Non-pigmented ciliary epithelial cell (primary cell): ENCODE measurements at regions not wholly inside any gene's neighbourhood (a gene's known extent, or its start where the extent isn't known, plus 50 kb on each side); places are given as distances from the start of the nearest gene placed in this dataset.
A peak's percentile ranks its signal among the peaks of the same experiment; 100 is the strongest.
"Not testable (repeated sequence)": the region's sequence is repeated elsewhere in the genome, so short reads cannot be mapped to it uniquely, and the experiment has no call there.

Experiments used
- DNase-seq: peaks from one replicate; pipeline ENCODE4 v3.0.0-alpha.2; 2010; ENCODE audit warnings: low read depth

GRCh38 chr2:187057466-187057865, 208.5 kb upstream of the ZSWIM2 start:
- DNase-seq: no peak

- DNase-seq: no peak
Measured at GRCh38 chr2:187056416-187057334, 207.7 kb upstream of the ZSWIM2 start.

DNA sequence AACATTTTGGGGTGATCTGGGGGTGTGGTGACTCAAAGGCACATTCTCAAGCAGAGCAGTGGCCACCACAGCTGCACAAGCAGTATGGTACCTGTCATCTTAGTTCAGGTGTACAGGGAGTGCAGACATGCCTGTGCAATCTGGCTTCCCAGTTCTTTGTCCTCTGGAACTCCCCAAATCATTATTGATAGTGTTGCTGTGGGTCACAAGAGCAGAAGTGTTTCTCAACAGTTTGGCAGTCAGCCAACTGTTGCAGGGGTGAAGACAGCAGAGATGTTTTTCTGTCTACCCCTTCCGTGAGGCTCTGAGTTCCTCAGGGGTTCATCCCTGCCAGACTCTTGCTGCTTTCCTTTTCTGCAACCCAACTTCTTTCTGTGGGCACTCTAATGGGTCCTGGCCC, 206.5 kb upstream of the ZSWIM2 start:
- no peak for DNase-seq

DNA sequence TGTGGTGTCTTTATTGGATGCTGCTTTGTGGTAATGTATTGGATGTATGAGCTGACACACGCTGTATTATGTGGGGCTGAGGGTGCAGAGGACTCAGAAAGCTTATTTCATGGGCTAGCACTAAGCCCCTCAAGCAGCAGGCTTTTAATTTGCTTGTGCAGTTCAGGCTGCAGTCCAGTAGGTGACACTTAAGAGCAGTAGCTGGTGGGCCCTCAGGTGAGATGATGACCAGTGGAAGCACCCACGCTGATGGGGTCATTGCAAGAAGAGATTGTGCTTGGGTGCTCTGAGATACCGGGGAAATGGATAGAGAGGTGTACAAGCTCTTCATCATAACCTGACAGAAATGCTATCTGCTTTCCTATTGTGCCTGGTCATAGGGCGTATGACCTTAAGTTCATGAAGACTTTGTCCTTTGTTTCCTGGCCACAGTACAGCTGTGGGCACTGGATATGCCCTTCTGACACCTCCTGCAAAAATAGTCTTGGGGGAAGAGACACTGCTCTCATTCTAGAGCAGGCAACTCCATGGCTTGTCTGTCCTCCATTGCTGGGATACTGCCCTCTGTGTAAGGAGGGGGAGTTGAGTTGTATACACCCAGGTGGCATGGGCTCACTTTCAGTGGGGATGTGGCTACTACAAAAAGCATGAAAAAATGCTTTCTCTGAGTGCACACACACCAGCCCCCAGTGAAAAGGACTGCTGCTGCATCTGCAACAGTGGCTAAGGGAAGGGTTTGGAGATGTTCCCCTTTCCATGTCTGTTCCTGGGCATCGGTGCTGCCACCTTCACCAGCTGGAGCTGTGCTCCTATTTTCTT, 205.7 kb upstream of the ZSWIM2 start:
- no peak for DNase-seq

DNA sequence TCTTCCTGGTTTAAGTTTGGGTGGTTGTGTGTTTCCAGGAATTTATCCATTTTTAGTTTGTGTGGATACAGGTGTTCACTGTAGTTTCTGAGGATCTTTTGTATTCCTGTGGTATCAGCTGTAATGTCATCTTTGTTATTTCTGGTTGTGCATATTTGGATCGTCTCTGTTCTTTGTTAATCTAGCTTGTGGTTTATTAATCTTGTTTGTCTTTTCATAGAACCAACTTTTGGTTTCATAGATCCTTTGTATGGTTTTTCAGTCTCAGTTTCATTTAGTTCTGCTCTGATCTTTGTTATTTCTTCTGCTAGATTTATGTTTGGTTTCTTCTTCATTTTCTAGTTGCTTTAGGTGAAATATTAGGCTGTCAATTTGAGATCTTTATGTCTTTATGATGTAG, 202.4 kb upstream of the ZSWIM2 start:
- no peak for DNase-seq

DNA sequence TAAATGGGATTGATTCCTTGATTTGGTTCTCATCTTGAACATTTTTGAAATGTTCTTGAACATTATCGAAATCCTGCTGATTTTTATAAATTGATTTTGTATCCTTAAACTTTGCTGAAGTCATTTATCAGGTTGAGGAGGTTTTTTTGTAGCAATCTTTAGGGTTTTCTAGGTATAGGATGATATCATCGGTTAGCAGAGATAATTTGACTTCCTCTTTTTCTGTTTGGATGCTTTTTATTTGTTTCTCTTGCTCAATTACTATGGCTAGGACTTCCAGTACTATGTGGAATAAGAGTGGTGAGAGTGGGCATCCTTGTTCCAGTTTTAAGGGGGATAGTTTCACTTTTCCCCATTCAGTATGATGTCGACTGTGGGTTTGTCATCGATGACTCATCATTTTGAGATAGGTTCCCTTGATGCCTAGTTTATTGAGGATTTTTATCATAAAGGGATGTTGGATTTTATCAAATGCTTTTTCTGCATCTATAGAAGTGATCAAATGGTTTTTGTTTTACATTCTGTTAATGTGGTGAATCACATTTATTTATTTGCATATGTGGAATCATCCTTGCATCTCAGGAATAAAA, 201.5 kb upstream of the ZSWIM2 start:
- DNase-seq: no peak

DNA sequence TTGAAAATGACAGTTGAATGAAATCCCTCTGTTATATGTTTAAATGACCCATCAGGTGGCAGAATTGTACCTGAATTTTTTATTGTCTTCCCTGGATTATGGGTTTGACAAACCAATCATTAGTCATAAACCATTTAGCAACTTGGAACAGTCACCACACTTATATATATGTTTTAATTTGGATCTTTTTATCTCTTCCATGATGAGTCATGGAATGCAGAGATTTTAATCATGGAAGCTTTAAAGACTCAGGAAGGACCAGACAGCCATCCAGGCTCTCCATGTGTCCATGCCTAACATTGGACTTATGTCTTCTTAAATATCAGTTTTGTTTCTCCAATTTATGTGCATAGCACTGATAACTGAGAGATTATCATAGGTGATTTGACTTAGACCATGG, 188.3 kb upstream of the ZSWIM2 start:
- no peak for DNase-seq

DNA sequence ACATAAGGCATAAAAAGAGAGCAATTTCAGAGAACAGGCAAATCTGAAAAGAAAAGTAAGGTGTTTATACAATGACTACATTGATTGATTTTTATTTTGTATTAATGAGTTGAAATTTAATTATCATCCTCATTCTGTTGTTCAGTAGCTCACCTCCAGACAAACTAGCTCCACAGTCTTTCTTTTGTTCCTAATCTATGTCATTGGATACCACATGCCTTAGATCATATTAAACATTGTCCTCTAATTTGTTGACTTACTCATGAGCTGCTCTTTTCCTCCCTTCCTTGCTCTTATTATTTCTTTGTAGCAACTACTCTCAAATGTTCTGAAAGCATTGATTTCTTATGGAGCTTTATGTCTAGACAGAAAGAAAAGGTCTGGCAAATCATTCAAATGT, 185.5 kb upstream of the ZSWIM2 start:
- no peak for DNase-seq

DNA sequence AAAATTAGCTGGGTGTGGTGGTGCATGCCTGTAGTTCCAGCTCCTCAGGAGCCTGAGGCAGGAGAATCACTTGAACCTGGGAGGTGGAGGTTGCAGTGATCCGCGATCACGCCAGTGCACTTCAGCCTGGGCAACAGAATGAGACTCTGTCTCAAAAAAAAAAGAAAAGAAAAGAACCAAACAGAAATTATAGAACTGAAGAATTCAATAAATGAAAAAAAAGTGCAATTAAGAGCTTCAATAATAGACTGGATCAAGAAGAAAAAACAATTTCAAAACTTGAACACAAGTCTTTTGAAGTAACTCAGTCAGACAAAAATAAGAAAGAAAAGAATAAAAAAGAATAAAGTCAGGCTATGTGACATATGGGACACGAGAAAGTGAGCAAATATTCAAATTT, 175.8 kb upstream of the ZSWIM2 start:
- DNase-seq: no peak

DNA sequence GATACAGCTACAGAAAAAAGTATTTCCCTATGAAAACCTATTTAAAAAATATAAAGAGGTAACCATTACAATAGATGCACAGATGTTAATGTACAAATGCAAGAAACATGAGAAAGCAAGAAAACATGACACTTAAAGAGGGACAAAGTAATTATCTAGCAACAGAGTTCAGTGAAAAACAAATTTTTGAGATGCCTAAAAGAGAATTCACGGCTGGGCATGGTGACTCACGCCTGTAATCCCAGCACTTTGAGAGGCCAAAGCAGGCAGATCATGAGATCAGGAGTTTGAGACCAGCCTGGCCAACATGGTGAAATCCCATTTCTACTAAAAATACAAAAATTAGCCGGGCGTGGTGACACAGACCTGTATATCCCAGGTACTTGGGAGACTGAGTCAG, 175.0 kb upstream of the ZSWIM2 start:
- not testable (repeated sequence) for DNase-seq

DNA sequence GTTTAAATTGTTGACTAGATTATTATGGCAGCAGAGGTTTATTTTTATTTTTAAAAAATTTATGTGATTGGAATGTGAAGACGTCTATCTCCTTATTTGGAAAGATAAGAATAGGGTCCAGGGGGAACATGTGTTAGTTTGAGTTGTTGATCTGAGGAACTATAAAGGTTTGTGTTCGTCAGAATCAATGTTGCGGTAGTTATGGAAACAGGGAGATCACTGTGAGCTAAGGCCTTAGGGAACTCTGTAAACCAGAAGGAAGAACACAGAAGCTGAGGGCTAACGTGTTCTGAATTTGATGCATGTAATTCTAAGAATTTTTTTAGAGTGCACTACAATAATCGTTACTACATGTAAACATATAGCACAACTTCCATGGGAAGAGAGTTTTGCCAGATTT, 168.5 kb upstream of the ZSWIM2 start:
- DNase-seq: no peak

DNA sequence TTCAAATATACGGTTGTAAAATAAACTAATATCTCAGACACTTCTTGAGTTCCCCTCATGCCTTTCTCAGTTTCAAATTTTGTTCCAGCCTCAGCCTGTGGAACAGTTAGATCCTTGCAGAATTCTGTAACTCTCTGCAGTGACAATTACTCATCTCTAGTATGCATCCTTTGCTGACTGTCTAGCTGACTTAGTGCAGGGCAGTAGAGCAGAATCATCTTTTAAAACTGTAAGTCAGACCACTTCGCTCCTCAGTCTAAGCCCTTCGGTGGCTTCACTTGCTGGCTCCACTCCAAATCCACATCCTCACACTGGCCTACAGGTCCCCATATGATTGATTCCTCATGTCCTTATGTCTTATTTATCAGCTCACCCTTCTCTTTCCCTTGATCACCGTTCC, 164.1 kb upstream of the ZSWIM2 start:
- DNase-seq: no peak

DNA sequence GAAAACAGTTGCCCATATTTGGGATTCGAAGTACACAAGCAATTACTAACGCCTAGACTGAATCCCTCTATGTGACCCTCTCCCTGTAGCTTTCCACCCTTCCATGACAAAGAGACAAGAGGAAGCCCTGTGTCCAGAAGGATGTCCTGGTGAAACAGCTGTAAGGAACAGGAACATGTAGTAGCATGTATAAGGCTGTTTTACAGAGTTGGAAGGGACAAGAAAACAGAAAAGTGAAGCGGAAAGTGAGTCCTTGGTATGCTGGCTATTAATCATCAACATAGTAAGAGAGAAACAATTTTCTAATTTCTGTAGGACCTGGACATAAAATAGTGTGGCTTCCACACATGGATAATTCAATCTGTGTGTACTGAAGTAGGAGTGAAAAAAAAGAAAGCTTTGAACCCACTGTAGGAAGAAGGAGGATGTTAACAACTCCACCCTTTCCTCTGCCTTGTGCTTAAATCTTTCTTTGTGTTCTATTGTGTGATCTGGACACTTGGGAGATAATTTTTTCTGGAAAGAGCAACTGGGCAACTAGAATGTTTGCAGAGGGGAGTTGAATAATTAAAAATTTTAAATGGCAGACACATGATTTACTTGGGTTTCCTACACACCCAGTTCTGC, 162.3 kb upstream of the ZSWIM2 start:
- no peak for DNase-seq

DNA sequence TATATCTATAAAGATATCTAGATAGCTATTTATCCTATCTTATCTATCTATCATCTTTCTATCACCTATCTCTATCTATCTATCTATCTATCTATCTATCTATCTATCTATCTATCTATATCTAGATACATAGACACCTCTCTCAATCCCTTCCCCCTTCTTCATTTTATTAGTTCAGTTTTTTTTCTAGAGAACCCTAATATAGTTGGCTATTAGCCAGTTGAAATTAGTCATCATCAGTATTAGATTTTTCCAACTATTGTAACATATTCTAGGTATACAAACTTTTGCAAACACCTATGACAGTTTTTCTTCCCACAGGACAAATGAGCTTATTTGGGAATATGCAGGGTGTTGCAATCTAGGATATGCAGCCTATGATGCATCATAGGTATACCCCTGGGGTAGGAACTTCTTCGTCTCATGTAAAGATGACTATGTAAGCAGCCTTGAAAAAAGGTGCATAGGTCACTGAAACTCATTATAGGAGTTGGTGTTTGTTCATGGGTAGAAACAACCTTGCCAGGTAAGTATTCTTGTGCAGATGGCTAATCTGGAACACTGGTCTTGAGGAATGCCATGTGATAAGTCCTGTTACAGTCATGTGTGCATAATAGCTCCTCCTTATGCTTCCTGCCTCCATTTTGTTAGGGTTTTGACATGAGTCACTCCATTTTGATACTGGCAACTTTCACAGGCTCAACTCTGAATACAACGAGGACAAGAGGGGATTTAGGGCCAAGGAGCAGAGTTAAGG, 160.7 kb upstream of the ZSWIM2 start:
- no peak for DNase-seq

- peak; percentile 64 for DNase-seq
Measured at GRCh38 chr2:187008111-187008510, 159.1 kb upstream of the ZSWIM2 start.

DNA sequence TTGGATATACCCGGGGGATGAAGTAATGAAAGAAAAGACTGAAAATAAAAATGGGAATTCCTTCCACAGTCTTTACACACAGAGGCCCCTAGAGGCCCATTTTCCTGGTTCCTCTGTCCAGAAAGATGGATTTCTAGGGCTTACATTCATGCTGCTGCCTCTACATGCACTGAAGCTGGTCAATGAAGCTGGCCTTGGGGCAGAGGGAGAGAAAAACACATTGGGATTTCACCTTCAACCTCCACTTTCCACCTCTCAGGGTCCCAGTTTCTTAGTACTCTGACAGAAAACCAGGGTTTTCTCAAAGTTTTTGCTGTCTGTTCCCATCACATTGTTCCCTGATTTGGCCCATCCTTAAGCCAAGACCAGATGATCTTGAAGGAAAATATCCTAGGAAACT, 154.6 kb upstream of the ZSWIM2 start:
- no peak for DNase-seq

GRCh38 chr2:187003038-187003554, 154.1 kb upstream of the ZSWIM2 start:
- no peak for DNase-seq

DNA sequence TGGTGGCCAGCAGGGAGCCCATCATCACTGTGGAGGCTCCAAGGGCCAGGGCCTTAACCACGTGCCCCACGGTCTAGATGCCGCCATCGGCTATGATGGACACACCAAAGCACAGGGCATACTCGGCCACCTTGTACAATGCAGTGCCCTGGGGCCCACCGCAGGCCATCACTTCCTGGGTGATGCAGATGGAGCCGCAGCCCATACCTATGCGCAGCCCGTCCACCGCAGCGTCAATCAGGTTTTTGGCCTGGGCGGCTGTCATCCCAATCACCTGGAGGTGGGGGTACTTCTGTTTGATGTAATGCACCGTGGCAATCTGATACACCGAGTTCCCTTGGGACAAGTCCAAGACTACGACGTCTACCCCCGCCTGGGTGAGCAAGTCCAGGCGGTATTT, 153.3 kb upstream of the ZSWIM2 start:
- DNase-seq: no peak

- no peak for DNase-seq
Measured at GRCh38 chr2:187001248-187001647, 152.3 kb upstream of the ZSWIM2 start.

GRCh38 chr2:186995092-186995491, 146.1 kb upstream of the ZSWIM2 start:
- peak; percentile 46 for DNase-seq

DNA sequence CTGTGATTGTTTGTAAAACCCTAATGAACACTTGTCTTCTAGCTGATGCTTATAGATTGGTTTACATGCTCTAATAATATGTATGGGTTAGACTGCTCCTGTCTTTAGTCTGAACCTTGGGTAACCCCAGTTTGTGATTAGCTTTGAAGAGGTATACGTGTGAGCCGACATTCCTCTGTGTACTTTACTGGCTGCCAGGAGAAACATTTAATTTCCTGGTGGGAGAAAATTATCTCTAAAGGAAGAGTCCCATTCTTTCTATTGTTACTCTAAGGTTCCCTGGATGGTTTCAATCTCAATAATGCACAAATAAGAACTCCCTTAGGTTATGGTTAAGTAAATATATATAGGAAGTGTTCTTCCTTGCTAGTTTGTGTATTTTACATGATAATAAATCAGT, 143.6 kb upstream of the ZSWIM2 start:
- DNase-seq: no peak
